ENCODE measurements at regions not wholly inside any gene's neighbourhood (a gene's known extent, or its start where the extent isn't known, plus 50 kb on each side); places are given as distances from the start of the nearest gene placed in this dataset.
"Not testable (repeated sequence)": the region's sequence is repeated elsewhere in the genome, so short reads cannot be mapped to it uniquely, and the experiment has no call there.

GRCh38 chr2:87329529-87329928 is 307.9 kb upstream of the PLGLB1 start:
- not testable (repeated sequence) for ATAC-seq (ENCODE audit: insufficient number of reproducible peaks, low FRiP score, low read depth)

DNA sequence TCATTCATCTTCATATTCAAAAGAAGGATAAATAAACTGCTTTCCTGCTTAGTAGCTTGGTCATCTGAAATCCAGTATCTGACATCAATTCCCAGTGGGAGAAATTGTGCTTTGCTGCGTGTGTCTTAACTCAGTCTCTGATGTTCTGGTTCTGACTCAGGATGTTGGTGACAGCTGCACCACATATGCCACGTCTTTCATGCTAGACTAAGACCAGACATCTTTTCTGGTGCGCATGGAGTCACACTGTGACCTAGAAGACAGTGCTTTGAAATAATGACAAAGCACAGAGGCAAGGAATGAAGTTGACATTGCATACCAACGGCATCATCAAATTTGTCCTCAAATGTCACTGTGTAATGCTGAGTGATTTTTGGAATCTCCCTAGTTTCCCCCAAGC is 308.8 kb upstream of the PLGLB1 start:
- ATAC-seq (ENCODE audit: insufficient number of reproducible peaks, low FRiP score, low read depth), result not testable (repeated sequence)

More at GRCh38 chr2:87329529-87329928, 307.9 kb upstream of the PLGLB1 start:
- H3K27me3 ChIP-seq (replicated peaks; ENCODE audit: insufficient read depth); H3K9me3 ChIP-seq; H3K4me3 ChIP-seq; H3K36me3 ChIP-seq; H3K4me1 ChIP-seq (ENCODE audit: control insufficient read depth in 1 of 2, low read depth in 2 of 2); H3K27ac ChIP-seq; DNase-seq (ENCODE audit: low spot score): not testable (repeated sequence)

GRCh38 chr2:87331940-87332583 is 310.4 kb upstream of the PLGLB1 start:
- not testable (repeated sequence) for H3K36me3 ChIP-seq; H3K9me3 ChIP-seq; H3K27ac ChIP-seq; H3K4me1 ChIP-seq (ENCODE audit: control insufficient read depth in 1 of 2, low read depth in 2 of 2); ATAC-seq (ENCODE audit: insufficient number of reproducible peaks, low FRiP score, low read depth); H3K4me3 ChIP-seq; DNase-seq (ENCODE audit: low spot score); H3K27me3 ChIP-seq (replicated peaks; ENCODE audit: insufficient read depth)

More for the DNA sequence above, 308.8 kb upstream of the PLGLB1 start:
- not testable (repeated sequence) for H3K4me1 ChIP-seq (ENCODE audit: control insufficient read depth in 1 of 2, low read depth in 2 of 2); H3K27me3 ChIP-seq (replicated peaks; ENCODE audit: insufficient read depth); H3K36me3 ChIP-seq; H3K9me3 ChIP-seq; H3K27ac ChIP-seq; H3K4me3 ChIP-seq; DNase-seq (ENCODE audit: low spot score)

- H3K4me1 ChIP-seq (ENCODE audit: control insufficient read depth in 1 of 2, low read depth in 2 of 2); H3K9me3 ChIP-seq; H3K36me3 ChIP-seq; ATAC-seq (ENCODE audit: insufficient number of reproducible peaks, low FRiP score, low read depth); DNase-seq (ENCODE audit: low spot score); H3K27me3 ChIP-seq (replicated peaks; ENCODE audit: insufficient read depth); H3K4me3 ChIP-seq; H3K27ac ChIP-seq: not testable (repeated sequence)
Measured at GRCh38 chr2:87334888-87335287, 313.2 kb upstream of the PLGLB1 start.

- not testable (repeated sequence) for H3K4me3 ChIP-seq; H3K4me1 ChIP-seq (ENCODE audit: control insufficient read depth in 1 of 2, low read depth in 2 of 2); H3K27ac ChIP-seq; H3K36me3 ChIP-seq; H3K9me3 ChIP-seq; H3K27me3 ChIP-seq (replicated peaks; ENCODE audit: insufficient read depth); DNase-seq (ENCODE audit: low spot score)
- ATAC-seq (ENCODE audit: insufficient number of reproducible peaks, low FRiP score, low read depth), result peak; percentile 96
Measured at GRCh38 chr2:87338998-87339397, 317.4 kb upstream of the PLGLB1 start.

DNA sequence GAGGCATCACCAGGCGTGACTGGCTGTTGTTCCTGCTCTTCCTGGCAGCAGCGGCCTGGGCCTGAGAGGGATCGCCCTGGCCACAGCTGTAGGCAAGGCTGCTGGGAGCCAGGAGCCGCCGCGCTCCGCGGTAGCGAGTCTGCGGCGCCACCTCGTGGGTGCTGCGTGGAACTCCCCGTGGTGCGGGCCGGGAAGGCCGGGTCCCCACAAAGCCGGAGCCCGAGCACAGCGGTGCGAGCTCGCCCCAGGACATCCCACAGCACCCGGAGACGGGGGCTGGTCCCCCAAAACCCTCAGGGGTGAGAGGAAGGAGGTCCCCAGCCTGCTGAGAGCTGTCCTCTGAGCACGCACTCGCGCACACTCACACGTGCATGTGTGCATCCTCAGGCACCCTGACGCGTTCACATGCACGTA is 320.0 kb upstream of the PLGLB1 start:
- H3K4me3 ChIP-seq; H3K27me3 ChIP-seq (replicated peaks; ENCODE audit: insufficient read depth); H3K36me3 ChIP-seq; H3K9me3 ChIP-seq; H3K4me1 ChIP-seq (ENCODE audit: control insufficient read depth in 1 of 2, low read depth in 2 of 2); H3K27ac ChIP-seq; ATAC-seq (ENCODE audit: insufficient number of reproducible peaks, low FRiP score, low read depth): not testable (repeated sequence)
- peak; percentile 72 for TF ChIP-seq CTCF (IDR thresholded peaks at IDR 0.05)
- peak; percentile 20 for DNase-seq (ENCODE audit: low spot score)

- not testable (repeated sequence) for H3K36me3 ChIP-seq; DNase-seq (ENCODE audit: low spot score); H3K4me3 ChIP-seq; H3K9me3 ChIP-seq; ATAC-seq (ENCODE audit: insufficient number of reproducible peaks, low FRiP score, low read depth); H3K4me1 ChIP-seq (ENCODE audit: control insufficient read depth in 1 of 2, low read depth in 2 of 2); H3K27me3 ChIP-seq (replicated peaks; ENCODE audit: insufficient read depth); H3K27ac ChIP-seq
Measured at GRCh38 chr2:87342175-87342574, 320.5 kb upstream of the PLGLB1 start.

GRCh38 chr2:87343347-87343746 is 321.7 kb upstream of the PLGLB1 start:
- not testable (repeated sequence) for H3K27ac ChIP-seq; H3K9me3 ChIP-seq; H3K27me3 ChIP-seq (replicated peaks; ENCODE audit: insufficient read depth); H3K36me3 ChIP-seq; H3K4me3 ChIP-seq; H3K4me1 ChIP-seq (ENCODE audit: control insufficient read depth in 1 of 2, low read depth in 2 of 2); ATAC-seq (ENCODE audit: insufficient number of reproducible peaks, low FRiP score, low read depth); DNase-seq (ENCODE audit: low spot score)

DNA sequence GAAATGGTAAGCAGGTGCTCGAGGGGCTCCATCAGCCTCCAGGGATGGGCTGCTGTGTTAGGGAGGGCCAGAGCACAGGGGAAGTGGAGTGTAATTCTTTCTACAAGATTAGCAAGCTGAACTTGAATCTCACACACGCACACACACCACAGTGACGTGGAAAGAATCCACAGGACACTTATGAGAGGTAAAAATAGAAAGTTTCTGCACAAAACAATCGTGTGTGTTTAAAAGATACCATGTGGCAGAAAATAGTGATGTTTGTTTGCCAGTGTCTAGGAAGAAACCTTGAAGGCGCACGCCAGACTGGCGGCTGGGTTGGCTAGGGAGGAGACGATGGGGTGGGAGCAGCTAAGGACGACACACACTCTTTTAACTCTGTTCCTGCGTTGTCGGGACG is 323.6 kb upstream of the PLGLB1 start:
- not testable (repeated sequence) for H3K27ac ChIP-seq; H3K36me3 ChIP-seq; ATAC-seq (ENCODE audit: insufficient number of reproducible peaks, low FRiP score, low read depth); H3K9me3 ChIP-seq; DNase-seq (ENCODE audit: low spot score); H3K4me1 ChIP-seq (ENCODE audit: control insufficient read depth in 1 of 2, low read depth in 2 of 2); H3K27me3 ChIP-seq (replicated peaks; ENCODE audit: insufficient read depth); H3K4me3 ChIP-seq

DNA sequence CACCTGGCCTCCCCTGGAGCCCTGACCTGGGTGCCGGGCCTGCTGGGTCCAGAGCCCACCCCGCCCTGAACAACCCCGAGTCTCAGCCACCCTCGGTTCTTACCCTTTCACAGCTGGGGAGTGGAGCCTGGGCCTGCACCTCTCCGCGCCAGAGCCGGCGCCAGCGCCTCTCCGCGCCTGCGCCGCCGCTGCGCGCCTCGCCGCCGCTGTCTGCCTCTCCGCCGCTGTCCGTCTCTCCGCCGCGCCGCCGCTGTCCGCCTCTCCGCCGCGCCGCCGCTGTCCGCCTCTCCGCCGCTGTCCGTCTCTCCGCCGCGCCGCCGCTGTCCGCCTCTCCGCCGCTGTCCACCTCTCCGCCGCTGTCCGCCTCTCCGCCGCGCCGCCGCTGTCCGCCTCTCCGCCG is 326.9 kb upstream of the PLGLB1 start:
- H3K27ac ChIP-seq; H3K4me1 ChIP-seq (ENCODE audit: control insufficient read depth in 1 of 2, low read depth in 2 of 2); H3K9me3 ChIP-seq; DNase-seq (ENCODE audit: low spot score); H3K36me3 ChIP-seq; H3K4me3 ChIP-seq; H3K27me3 ChIP-seq (replicated peaks; ENCODE audit: insufficient read depth); ATAC-seq (ENCODE audit: insufficient number of reproducible peaks, low FRiP score, low read depth): not testable (repeated sequence)

DNA sequence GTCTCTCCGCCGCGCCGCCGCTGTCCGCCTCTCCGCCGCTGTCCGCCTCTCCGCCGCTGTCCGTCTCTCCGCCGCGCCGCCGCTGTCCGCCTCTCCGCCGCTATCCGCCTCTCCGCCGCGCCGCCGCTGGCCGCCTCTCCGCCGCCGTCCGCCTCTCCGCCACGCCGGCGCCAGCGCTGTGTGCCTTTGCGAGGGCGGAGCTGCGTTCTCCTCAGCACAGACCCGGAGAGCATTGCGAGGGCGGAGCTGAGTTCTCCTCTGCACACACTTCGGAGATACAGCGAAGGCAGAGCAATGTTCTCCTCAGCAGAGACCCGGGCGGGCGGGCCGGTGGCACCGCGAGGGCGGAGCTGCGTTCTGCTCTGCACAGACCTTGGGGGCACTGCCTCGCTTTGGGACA is 327.4 kb upstream of the PLGLB1 start:
- not testable (repeated sequence) for H3K4me3 ChIP-seq; H3K36me3 ChIP-seq; DNase-seq (ENCODE audit: low spot score); ATAC-seq (ENCODE audit: insufficient number of reproducible peaks, low FRiP score, low read depth); H3K9me3 ChIP-seq; H3K4me1 ChIP-seq (ENCODE audit: control insufficient read depth in 1 of 2, low read depth in 2 of 2); H3K27ac ChIP-seq; H3K27me3 ChIP-seq (replicated peaks; ENCODE audit: insufficient read depth)

- H3K27me3 ChIP-seq (replicated peaks; ENCODE audit: insufficient read depth); ATAC-seq (ENCODE audit: insufficient number of reproducible peaks, low FRiP score, low read depth); H3K4me3 ChIP-seq; H3K4me1 ChIP-seq (ENCODE audit: control insufficient read depth in 1 of 2, low read depth in 2 of 2); DNase-seq (ENCODE audit: low spot score); H3K9me3 ChIP-seq; H3K36me3 ChIP-seq; H3K27ac ChIP-seq: not testable (repeated sequence)
Measured at GRCh38 chr2:87352178-87352934, 330.7 kb upstream of the PLGLB1 start.

Data from thoracic aorta (tissue), 2 donors.